HepG2 (cell line): ENCODE measurements at regions not wholly inside any gene's neighbourhood (a gene's known extent, or its start where the extent isn't known, plus 50 kb on each side); places are given as distances from the start of the nearest gene placed in this dataset.

Source experiments
- ATAC-seq: fragments of 200-7000 bp; cut with Tn5 transposase; 3 replicates; pipeline ENCODE4 v1.9.1; 2020; ENCODE audit warnings: mild to moderate bottlenecking, moderate library complexity
- BruUV-seq: library from RNA; stranded (reverse); fragments of 400-500 nt; replicated peaks from 2 replicates; lab custom pipeline; 2021; lab: Mats Ljungman, UMichigan
- CTCF ChIA-PET: fragments of 300-600 bp; formaldehyde crosslinking; extraction: SDS; loops from one replicate; lab custom pipeline; 2021; ENCODE audit warnings: low total read pairs, inconsistent platforms, low intra/inter-chr PET ratio; lab: Yijun Ruan, JAX
- POLR2A ChIA-PET: fragments of 350-600 bp; sonication (Branson Sonifier 250); formaldehyde crosslinking; loops from one replicate; lab custom pipeline; 2020; ENCODE audit warnings: antibody characterized with exemption, inconsistent platforms; lab: Yijun Ruan, JAX
- DNase-seq: peaks from one replicate; pipeline ENCODE4 v3.0.0-alpha.2; 2015; ENCODE audit warnings: low spot score
- FAIRE-seq: peaks from 3 replicates; lab custom pipeline; 2011; peaks lifted over from hg19 to GRCh38; lab: Jason Lieb, UNC
- H2AFZ ChIP-seq: one replicate; pipeline ENCODE4 v1.6.1; 2011; ENCODE audit warnings: low read length, inconsistent platforms
- H3K27ac ChIP-seq: fragments of 300-600 bp; 3 replicates; pipeline ENCODE4 v1.8.0; 2011; ENCODE audit warnings: mixed run types, mild to moderate bottlenecking, mixed read lengths, low read length, inconsistent platforms; ENCODE audit not compliant: insufficient read depth; ENCODE audit errors: extremely low read length
- H3K27me3 ChIP-seq, 2 experiments: fragments of 200-600 bp in 1 of 2; 2 replicates in 1 of 2; 3 replicates in 1 of 2; pipeline versions ENCODE4 v1.6.0 to v1.8.0; 2011; ENCODE audit warnings: low read length in 2 of 2, mild to moderate bottlenecking in 2 of 2, moderate library complexity in 2 of 2, inconsistent platforms in 1 of 2; ENCODE audit not compliant: insufficient read depth in 2 of 2, control insufficient read depth in 1 of 2
- H3K36me3 ChIP-seq, 2 experiments: fragments of 200-600 bp in 1 of 2; replicated peaks in 1 of 2; 2 replicates in 1 of 2; 3 replicates in 1 of 2; pipeline versions ENCODE4 v1.5.1 to v1.8.0; 2011; ENCODE audit warnings: low read length in 2 of 2, inconsistent platforms in 1 of 2; ENCODE audit not compliant: insufficient read depth in 2 of 2, control insufficient read depth in 1 of 2
- H3K4me1 ChIP-seq: 2 replicates; pipeline ENCODE4 v1.5.1; 2012; ENCODE audit warnings: low read length, inconsistent platforms; ENCODE audit not compliant: insufficient read depth
- H3K4me2 ChIP-seq: 2 replicates; pipeline ENCODE4 v1.6.0; 2011; ENCODE audit warnings: low read depth, low read length, inconsistent platforms
- H3K4me3 ChIP-seq, 3 experiments: fragments of 200-600 bp in 1 of 3; sonication (generic), shearing (Covaris generic) in 1 of 3; replicated peaks in 1 of 3; 2 replicates each; pipeline ENCODE4 v1.5.1; 2011 to 2016; ENCODE audit warnings: low read length in 3 of 3, inconsistent platforms in 2 of 3, low read depth in 2 of 3, mild to moderate bottlenecking in 2 of 3, control low read depth in 1 of 3, mixed read lengths in 1 of 3; ENCODE audit not compliant: insufficient read depth in 1 of 3
- H3K79me2 ChIP-seq: one replicate; pipeline ENCODE4 v1.6.1; 2011; ENCODE audit warnings: low read length, inconsistent platforms; ENCODE audit not compliant: insufficient read depth
- H3K9ac ChIP-seq: 2 replicates; pipeline ENCODE4 v1.6.0; 2011; ENCODE audit warnings: mild to moderate bottlenecking, low read depth, low read length, inconsistent platforms; ENCODE audit not compliant: insufficient read depth
- H3K9me3 ChIP-seq: 2 replicates; pipeline ENCODE4 v1.5.1; 2012; ENCODE audit warnings: mild to moderate bottlenecking, low read length
- H4K20me1 ChIP-seq: 2 replicates; pipeline ENCODE4 v1.6.0; 2011; ENCODE audit warnings: inconsistent platforms, mild to moderate bottlenecking, low read length, moderate library complexity; ENCODE audit not compliant: insufficient read depth
- MIXL1 ChIP-seq: IDR thresholded peaks from 2 replicates; pipeline ENCODE4 v1.6.1; 2016
- U2AF2 ChIP-seq: fragments of 200-400 bp; formaldehyde crosslinking; IDR thresholded peaks from 2 replicates; pipeline ENCODE4 v1.6.1; 2017; ENCODE audit warnings: low read depth, mild to moderate bottlenecking, low read length
- WGBS: methylation state at CpG from one replicate; pipeline ENCODE4 v1.1.6; 2017; ENCODE audit warnings: low lambda C conversion rate; 5-methylcytosine and 5-hydroxymethylcytosine counted together
- in situ Hi-C: cut with HindIII; loops from 2 replicates; pipeline ENCODE4 v1.10.0; 2017; ENCODE audit warnings: low pct_unique_long_range_greater_than_20kb; ENCODE audit not compliant: extremely low pct_ligation_motif_present
- intact Hi-C: fragments of 100-400 bp; cut with micrococcal nuclease; formaldehyde crosslinking; loops from one replicate; pipeline ENCODE4 v1.10.0; 2022; ENCODE audit not compliant: unreplicated experiment
- TF ChIP-seq, protein P1 (sequence below): sonication (generic); formaldehyde crosslinking; IDR thresholded peaks from 2 replicates; pipeline ENCODE4 v1.4.0; 2020; ENCODE audit warnings: missing genetic modification reagents
- TF ChIP-seq, protein P2 (sequence below): sonication (generic); formaldehyde crosslinking; IDR thresholded peaks from 2 replicates; pipeline ENCODE4 v1.5.1; 2020; ENCODE audit warnings: missing genetic modification reagents, mild to moderate bottlenecking, borderline replicate concordance

DNA sequence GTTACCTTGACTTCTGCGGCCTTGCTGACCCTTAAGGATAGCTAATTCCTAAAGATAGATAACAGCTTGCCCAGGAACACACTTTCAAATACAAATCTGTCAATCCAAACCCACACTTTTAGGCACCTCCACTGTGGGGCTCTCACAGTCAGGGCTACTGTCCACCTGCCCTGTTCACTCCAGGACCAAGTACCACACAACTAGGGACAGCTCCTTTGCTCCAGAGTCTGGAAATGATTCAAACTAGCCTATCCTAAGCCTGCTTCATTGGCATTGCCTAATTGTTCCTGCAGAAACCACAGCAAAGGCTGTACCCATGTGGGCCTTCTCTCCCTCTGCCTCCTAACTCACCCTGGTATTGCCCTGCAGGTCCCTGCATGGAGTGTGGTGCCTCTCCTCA is 538.9 kb upstream of the IGFBP3 start (continued):
- TF ChIP-seq, protein P1, sequence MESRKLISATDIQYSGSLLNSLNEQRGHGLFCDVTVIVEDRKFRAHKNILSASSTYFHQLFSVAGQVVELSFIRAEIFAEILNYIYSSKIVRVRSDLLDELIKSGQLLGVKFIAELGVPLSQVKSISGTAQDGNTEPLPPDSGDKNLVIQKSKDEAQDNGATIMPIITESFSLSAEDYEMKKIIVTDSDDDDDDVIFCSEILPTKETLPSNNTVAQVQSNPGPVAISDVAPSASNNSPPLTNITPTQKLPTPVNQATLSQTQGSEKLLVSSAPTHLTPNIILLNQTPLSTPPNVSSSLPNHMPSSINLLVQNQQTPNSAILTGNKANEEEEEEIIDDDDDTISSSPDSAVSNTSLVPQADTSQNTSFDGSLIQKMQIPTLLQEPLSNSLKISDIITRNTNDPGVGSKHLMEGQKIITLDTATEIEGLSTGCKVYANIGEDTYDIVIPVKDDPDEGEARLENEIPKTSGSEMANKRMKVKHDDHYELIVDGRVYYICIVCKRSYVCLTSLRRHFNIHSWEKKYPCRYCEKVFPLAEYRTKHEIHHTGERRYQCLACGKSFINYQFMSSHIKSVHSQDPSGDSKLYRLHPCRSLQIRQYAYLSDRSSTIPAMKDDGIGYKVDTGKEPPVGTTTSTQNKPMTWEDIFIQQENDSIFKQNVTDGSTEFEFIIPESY (CRISPR knock-in tag): no peak
- TF ChIP-seq U2AF2: no peak

DNA sequence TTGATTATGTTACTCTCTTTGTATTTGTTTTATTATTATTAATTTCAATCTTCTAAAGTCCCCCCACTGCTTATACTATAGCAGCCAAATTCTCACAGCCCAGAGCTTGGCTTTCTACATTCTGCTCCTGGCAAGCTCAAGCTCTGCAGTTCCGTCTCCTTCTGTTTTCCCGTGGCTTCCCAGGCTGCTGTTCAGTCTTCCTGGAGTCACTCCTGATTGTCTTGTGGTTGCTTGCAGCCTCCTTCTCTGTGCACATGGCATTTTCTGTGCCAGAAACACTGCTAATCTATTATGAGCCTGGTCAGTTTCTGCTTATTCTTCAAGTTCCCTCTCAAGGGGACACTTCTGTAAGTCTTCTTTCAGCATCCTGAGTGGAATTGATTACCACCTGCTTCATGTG is 533.7 kb upstream of the IGFBP3 start:
- H4K20me1 ChIP-seq: no peaks in the 10 kb centered on the region
- H3K4me2 ChIP-seq: no peak overlapping the region
- H2AFZ ChIP-seq: no peak overlapping the region
- intact Hi-C loops (no loop called here), in situ Hi-C loops (no loop called here)
- POLR2A ChIA-PET: no interaction called here
- no peaks in the 10 kb centered on the region for H3K79me2 ChIP-seq
- no peak overlapping the region for H3K27ac ChIP-seq
- DNase-seq (no peak), FAIRE-seq (no peak), ATAC-seq (no peak)
- no peaks in the 10 kb centered on the region for H3K4me1 ChIP-seq
- WGBS: 3% methylated on average over 2 of the region's 2 CpGs
- no peak overlapping the region for H3K4me3 ChIP-seq
- peaks cover 22% of the 10 kb centered on the region for H3K9me3 ChIP-seq
- H3K36me3 ChIP-seq: no peaks in the 10 kb centered on the region
- TF ChIP-seq, protein P2, sequence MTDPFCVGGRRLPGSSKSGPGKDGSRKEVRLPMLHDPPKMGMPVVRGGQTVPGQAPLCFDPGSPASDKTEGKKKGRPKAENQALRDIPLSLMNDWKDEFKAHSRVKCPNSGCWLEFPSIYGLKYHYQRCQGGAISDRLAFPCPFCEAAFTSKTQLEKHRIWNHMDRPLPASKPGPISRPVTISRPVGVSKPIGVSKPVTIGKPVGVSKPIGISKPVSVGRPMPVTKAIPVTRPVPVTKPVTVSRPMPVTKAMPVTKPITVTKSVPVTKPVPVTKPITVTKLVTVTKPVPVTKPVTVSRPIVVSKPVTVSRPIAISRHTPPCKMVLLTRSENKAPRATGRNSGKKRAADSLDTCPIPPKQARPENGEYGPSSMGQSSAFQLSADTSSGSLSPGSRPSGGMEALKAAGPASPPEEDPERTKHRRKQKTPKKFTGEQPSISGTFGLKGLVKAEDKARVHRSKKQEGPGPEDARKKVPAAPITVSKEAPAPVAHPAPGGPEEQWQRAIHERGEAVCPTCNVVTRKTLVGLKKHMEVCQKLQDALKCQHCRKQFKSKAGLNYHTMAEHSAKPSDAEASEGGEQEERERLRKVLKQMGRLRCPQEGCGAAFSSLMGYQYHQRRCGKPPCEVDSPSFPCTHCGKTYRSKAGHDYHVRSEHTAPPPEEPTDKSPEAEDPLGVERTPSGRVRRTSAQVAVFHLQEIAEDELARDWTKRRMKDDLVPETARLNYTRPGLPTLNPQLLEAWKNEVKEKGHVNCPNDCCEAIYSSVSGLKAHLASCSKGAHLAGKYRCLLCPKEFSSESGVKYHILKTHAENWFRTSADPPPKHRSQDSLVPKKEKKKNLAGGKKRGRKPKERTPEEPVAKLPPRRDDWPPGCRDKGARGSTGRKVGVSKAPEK (CRISPR knock-in tag): no peak
- TF ChIP-seq MIXL1 (CRISPR knock-in tag): no peak
- H3K9ac ChIP-seq: no peak overlapping the region
- no TSS peak for BruUV-seq
- CTCF ChIA-PET: no interaction called here
- H3K27me3 ChIP-seq: no peaks in the 10 kb centered on the region
